Superior temporal gyrus (tissue), 1 donor: ENCODE measurements at regions not wholly inside any gene's neighbourhood (a gene's known extent, or its start where the extent isn't known, plus 50 kb on each side); places are given as distances from the start of the nearest gene placed in this dataset.

Experiments used
- DNase-seq: peaks from one replicate; pipeline ENCODE4 v3.0.0-alpha.2; 2016; ENCODE audit errors: extremely low spot score

GRCh38 chr6:209432-210103 lies 82.7 kb upstream of the DUSP22 start:
- no peak for DNase-seq

- no peak for DNase-seq
Observed at GRCh38 chr6:210104-210456, 82.2 kb upstream of the DUSP22 start.

GRCh38 chr6:210778-211374 lies 81.4 kb upstream of the DUSP22 start:
- DNase-seq: no peak

- DNase-seq: no peak
Observed at GRCh38 chr6:211871-212497, 80.3 kb upstream of the DUSP22 start.

DNA sequence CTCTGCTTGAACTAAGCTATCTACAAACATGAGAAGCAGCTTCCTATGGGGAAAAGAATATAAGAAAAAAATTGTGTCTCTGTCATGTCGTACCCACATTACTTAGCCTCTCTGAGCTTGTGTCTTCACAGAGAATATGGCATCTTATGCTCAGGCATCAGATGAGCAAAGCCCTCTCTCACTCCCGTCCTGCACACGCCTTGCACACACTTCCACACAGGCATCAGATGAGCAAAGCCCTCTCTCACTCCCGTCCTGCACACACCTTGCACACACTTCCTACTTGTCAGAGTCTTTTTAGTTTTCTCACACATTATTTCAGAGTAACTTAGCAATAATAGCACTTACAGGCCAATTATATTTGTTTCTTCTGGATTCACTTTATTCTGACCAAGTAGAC lies 79.0 kb upstream of the DUSP22 start:
- no peak for DNase-seq

DNA sequence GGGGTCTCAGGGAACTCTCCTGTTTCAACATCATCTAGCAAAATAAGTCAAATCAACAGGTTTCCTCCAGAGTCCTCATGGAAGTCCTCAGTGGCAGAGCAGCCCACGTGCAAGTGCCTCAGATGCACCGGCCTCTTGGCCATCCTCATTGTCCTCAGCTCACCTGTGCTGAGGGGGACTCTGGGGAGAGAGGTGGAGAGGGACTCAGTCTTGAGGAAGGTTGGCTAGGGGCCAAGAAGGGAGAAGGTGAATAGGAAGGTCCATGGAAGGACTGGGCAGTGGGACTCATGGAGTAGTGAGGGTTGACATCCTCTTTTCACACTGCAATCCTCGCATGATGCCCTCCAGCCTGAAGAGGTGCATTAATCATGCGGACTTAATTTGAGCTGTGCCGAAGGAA lies 77.9 kb upstream of the DUSP22 start:
- DNase-seq: no peak

GRCh38 chr6:215335-216034 lies 76.8 kb upstream of the DUSP22 start:
- no peak for DNase-seq

GRCh38 chr6:217048-217659 lies 75.1 kb upstream of the DUSP22 start:
- DNase-seq: no peak

DNA sequence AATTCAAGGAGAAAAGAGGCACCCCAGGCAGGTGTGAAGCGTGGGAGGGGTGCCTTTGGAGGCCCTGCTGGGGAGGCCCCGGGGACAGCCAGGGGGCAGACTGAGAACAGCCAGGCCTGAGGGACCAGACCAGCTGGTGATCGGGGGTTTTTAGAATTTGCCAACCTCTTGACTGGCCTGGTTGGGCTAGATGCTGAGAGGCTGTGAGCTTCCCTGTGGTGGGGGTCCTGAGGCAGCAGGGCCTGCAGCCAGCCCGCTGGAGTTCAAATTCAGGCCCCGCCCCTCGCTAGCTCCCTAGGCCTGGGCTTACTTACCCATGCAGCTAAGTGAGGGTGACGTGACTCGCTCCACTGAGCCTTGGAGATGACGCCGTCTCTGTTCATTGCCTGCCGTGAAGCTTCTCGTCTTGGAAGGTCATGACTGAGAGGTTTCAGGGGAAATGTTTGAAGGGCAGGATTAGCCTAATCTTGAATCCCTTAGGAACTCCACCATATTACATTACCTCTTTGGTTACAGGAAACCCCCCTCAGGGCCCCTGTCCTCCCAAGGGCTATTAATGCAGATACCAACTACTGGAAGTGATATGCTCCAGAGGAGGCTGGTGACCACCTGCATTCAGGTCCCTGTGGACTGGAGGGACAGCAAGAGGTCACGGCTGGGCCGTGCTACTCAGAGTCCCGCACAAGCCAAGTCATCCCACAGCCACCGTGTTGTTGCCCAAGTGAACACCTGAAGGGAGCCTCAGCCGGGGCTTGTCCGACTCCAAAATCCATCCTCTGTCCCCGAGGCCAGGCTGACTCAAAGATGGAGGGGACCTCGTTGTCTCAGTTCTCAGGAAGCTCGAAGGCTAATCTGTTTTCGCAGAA lies 73.9 kb upstream of the DUSP22 start:
- DNase-seq: no peak

- no peak for DNase-seq
Observed at GRCh38 chr6:219019-219570, 73.2 kb upstream of the DUSP22 start.

DNA sequence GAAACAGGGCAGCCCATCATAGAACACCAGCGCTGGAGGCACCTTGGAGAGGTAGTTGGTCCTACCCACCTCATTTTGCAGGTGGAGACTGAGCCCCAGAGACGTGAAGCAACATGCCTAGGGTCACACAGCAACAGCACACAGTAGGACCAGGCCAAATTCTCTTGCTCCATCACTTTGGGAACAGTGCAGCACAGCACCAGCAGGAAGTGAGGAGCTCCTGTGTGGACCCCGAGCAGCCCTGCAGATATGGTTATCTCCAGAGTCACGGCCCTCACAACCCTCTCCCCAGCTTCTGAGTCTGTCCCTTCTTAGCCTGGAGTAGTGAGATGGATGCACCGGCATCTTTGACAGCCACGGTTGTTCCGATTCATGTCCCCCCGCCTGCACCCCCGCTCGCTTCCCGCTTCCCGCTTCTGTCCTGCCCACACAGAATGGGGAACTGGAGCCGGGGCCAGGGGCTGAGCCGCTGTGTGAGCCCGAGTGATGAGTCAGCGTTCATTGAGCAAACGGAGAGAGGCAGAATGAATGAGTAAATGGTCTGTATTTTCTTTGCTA lies 72.6 kb upstream of the DUSP22 start:
- no peak for DNase-seq

GRCh38 chr6:220312-220711 lies 72.0 kb upstream of the DUSP22 start:
- no peak for DNase-seq

- no peak for DNase-seq
Observed at GRCh38 chr6:220721-221475, 71.4 kb upstream of the DUSP22 start.

GRCh38 chr6:221531-222349 lies 70.5 kb upstream of the DUSP22 start:
- no peak for DNase-seq

DNA sequence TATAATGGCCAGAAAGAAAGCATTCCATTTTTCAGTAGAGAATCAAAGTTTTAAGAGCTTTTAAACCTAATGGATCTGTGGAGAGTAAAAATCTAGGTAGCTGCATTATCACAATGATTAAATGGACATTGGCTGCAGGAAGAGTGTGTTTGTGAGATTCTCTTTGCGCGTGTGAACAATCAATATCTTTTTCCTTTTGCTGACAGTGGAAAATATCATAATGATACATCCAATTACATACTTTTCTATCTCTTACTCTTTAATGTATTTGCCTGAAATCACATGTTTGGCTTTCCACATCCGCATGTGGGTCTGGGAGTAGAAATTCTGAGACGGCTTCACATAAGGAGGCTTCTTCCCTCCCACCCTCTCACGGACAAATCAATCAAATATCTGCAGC lies 69.8 kb upstream of the DUSP22 start:
- DNase-seq: no peak

GRCh38 chr6:223136-223535 lies 69.2 kb upstream of the DUSP22 start:
- DNase-seq: no peak

DNA sequence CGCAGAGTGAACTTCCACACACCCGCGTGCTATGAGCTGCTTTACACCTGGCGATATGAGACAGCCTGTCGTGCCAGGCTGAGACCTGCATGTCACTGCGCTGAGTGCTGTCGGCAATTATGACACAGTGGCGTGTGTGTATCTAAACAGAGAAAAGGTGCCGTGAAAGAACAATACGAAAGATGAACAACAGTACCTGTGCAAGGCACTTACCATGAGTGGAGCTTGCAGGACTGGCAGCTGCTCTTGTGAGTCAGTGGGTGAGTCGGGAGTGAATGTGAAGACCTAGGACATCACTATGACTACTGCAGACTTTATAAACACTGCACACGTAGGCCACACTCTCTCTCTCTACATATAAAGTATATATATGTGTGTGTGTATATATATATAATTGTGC lies 68.5 kb upstream of the DUSP22 start:
- DNase-seq: no peak

DNA sequence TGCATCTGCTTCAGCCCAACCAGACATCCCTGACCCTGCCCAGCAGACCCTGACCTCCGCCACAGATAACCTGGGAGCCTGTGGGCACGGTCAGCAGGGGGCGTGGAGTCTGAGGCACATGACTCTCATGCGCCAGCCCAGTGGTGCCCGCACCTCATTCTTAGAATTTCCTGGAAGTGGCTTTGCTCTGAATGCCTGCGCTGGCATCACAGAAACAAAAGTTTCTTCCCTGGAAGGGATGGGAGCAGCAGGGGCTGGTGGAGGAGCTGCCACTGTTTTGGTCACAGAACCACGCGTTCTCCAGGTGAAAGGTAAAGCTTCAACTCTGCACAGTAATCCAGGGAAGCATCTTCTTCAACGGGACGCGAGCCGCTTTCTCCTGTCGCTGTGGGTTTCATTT lies 67.9 kb upstream of the DUSP22 start:
- no peak for DNase-seq

DNA sequence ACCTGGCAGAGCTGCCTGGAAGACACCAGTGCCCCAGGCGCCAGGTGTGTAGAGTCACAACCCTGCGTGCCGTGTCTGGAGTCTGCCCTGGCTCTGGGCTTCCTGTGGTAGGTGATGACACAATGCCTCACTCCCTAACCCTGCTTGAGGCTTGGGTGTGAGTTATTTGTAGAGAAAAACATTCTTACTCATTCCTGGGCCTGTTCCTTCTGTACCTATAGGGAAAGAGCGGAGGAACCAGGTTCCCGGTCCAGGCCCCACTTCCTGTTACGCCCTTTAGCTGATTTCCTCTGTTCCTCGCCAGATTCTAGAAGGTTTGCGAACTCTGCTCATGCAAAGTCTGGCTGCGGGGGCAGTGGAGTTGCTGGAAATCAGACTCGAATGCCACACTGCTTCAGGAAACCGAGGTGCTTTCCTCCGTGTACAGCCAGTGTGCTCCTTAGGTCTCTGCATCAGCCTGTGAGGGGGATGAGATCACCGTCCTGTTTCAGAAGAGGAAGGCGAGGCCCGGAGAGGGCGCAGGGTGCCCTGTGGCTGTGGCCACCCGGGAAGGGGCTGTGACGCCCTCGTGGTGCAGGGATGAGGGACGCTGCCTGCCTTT lies 67.1 kb upstream of the DUSP22 start:
- DNase-seq: no peak
